NCI-H69 (cell line): ENCODE measurements at regions not wholly inside any gene's neighbourhood (a gene's known extent, or its start where the extent isn't known, plus 50 kb on each side); places are given as distances from the start of the nearest gene placed in this dataset.

Experiments
- DNase-seq: peaks from one replicate; lab custom pipeline; 2025; lab: John Stamatoyannopoulos, UW

- no peak for DNase-seq
Measured at GRCh38 chr5:67694810-67695191, 498.2 kb upstream of the CD180 start.

- no peak for DNase-seq
Measured at GRCh38 chr5:67693956-67694809, 497.6 kb upstream of the CD180 start.

- DNase-seq, result no peak
Measured at GRCh38 chr5:67686746-67687145, 490.1 kb upstream of the CD180 start.

GRCh38 chr5:67681703-67682102 is 485.1 kb upstream of the CD180 start:
- DNase-seq, result no peak

- no peak for DNase-seq
Measured at GRCh38 chr5:67680099-67680498, 483.5 kb upstream of the CD180 start.

GRCh38 chr5:67679184-67679841 is 482.7 kb upstream of the CD180 start:
- DNase-seq, result peak; percentile 62

- DNase-seq, result no peak
Measured at GRCh38 chr5:67678594-67678993, 482.0 kb upstream of the CD180 start.

- peak; percentile 67 for DNase-seq
Measured at GRCh38 chr5:67677422-67677970, 480.9 kb upstream of the CD180 start.

GRCh38 chr5:67676863-67677262 is 480.3 kb upstream of the CD180 start:
- DNase-seq, result no peak

GRCh38 chr5:67674159-67674655 is 477.6 kb upstream of the CD180 start:
- DNase-seq, result no peak

GRCh38 chr5:67673618-67674017 is 477.0 kb upstream of the CD180 start:
- DNase-seq, result no peak

GRCh38 chr5:67673180-67673579 is 476.6 kb upstream of the CD180 start:
- no peak for DNase-seq

- DNase-seq, result no peak
Measured at GRCh38 chr5:67672636-67673035, 476.0 kb upstream of the CD180 start.

- no peak for DNase-seq
Measured at GRCh38 chr5:67669916-67670315, 473.3 kb upstream of the CD180 start.

- no peak for DNase-seq
Measured at GRCh38 chr5:67660149-67660548, 463.6 kb upstream of the CD180 start.

GRCh38 chr5:67659288-67659687 is 462.7 kb upstream of the CD180 start:
- peak; percentile 69 for DNase-seq

GRCh38 chr5:67657055-67657454 is 460.5 kb upstream of the CD180 start:
- no peak for DNase-seq

GRCh38 chr5:67652201-67652600 is 455.6 kb upstream of the CD180 start:
- DNase-seq, result no peak

- no peak for DNase-seq
Measured at GRCh38 chr5:67651180-67651579, 454.6 kb upstream of the CD180 start.

GRCh38 chr5:67648201-67648671 is 451.6 kb upstream of the CD180 start:
- DNase-seq, result peak; percentile 49

- no peak for DNase-seq
Measured at GRCh38 chr5:67647772-67648171, 451.2 kb upstream of the CD180 start.

- peak; percentile 42 for DNase-seq
Measured at GRCh38 chr5:67644221-67644920, 447.8 kb upstream of the CD180 start.
